ENCODE measurements at regions not wholly inside any gene's neighbourhood (a gene's known extent, or its start where the extent isn't known, plus 50 kb on each side); places are given as distances from the start of the nearest gene placed in this dataset.

DNA sequence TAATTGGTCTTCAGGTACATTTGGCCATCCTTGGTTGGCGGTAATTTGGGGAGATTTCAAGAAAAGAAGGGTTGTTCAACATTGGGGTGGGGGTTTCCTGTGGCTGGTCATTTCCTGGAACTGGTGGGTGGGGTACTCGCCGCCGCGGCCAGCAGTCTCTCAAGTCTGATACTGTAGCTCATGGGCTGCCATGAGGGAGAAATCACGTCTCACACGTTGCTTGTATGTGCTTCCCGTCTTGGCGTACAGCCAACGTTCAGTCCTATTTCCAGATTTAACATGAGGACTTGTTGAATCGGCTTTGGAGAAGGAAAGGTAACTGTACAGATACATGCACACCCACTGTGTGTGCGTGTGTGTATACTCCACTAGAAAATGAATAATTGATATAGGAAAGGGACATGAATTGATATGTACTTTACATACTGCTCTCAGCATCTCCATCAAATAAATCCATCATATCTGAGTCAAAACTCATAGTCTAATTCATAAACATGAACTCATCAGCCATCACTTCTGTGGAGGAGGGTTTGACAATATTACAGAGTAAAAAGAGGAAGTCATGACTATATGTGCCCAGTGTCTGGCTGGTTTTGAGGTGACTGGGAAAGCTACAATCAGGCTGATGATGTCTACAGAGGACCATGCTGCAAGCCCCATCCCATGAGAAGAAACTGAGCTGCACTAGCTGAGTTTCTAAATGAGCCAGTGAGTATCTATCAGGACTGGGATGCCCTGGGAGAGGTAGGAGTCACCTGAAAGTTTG, 418.1 kb downstream of the TSHZ3 start:
- Histone ChIP-seq H3K27me3 (ENCODE audit: insufficient read depth, low read length) (no peaks in the 10 kb centered on the region), H3K27ac (ENCODE audit: low read depth, low read length) (no peak overlapping the region), H3K4me2 (ENCODE audit: insufficient read depth, low read length) (no peak overlapping the region), H3K36me3 (ENCODE audit: insufficient read depth, low read length) (no peaks in the 10 kb centered on the region), H3K9me3 (ENCODE audit: low read depth, low read length) (no peaks in the 10 kb centered on the region), H2AFZ (ENCODE audit: low read length) (no peak overlapping the region), H3K4me1 (ENCODE audit: insufficient read depth, low read length) (no peaks in the 10 kb centered on the region), H3K79me2 (ENCODE audit: insufficient read depth, low read length) (no peaks in the 10 kb centered on the region), H4K20me1 (ENCODE audit: insufficient read depth, low read length) (no peaks in the 10 kb centered on the region), H3K4me3 (ENCODE audit: insufficient read depth, low read length) (no peak overlapping the region)
- no peak for DNase-seq (ENCODE audit: insufficient read length, low spot score, missing footprints)
- TF ChIP-seq, protein P1, sequence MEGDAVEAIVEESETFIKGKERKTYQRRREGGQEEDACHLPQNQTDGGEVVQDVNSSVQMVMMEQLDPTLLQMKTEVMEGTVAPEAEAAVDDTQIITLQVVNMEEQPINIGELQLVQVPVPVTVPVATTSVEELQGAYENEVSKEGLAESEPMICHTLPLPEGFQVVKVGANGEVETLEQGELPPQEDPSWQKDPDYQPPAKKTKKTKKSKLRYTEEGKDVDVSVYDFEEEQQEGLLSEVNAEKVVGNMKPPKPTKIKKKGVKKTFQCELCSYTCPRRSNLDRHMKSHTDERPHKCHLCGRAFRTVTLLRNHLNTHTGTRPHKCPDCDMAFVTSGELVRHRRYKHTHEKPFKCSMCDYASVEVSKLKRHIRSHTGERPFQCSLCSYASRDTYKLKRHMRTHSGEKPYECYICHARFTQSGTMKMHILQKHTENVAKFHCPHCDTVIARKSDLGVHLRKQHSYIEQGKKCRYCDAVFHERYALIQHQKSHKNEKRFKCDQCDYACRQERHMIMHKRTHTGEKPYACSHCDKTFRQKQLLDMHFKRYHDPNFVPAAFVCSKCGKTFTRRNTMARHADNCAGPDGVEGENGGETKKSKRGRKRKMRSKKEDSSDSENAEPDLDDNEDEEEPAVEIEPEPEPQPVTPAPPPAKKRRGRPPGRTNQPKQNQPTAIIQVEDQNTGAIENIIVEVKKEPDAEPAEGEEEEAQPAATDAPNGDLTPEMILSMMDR (IDR thresholded peaks at IDR 0.05; ENCODE audit: extremely low read depth, low read depth, low read length): no peak

DNA sequence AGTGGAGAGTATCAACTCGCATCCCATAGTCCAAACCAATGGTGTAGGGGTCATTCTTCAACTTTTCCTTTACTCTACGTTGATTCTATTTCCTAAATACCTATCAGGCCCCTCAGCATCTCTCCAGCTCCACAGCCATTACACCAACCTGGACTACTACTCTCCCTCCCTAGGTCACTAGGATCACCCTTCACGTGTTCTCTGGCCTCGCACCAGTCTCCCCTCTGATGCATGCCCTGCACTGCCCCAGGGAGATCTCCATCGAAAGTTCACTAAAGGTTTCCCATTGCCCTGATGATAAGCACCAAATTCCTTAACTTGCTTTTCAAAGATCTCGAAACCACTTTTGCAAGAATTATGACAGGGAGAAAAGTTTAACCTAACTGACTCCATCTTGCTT, 421.5 kb downstream of the TSHZ3 start:
- Histone ChIP-seq H3K36me3 (ENCODE audit: insufficient read depth, low read length) (no peaks in the 10 kb centered on the region), H3K4me1 (ENCODE audit: insufficient read depth, low read length) (no peaks in the 10 kb centered on the region), H3K27ac (ENCODE audit: low read depth, low read length) (no peak overlapping the region), H3K9me3 (ENCODE audit: low read depth, low read length) (no peaks in the 10 kb centered on the region), H3K4me2 (ENCODE audit: insufficient read depth, low read length) (no peak overlapping the region), H3K27me3 (ENCODE audit: insufficient read depth, low read length) (no peaks in the 10 kb centered on the region), H3K79me2 (ENCODE audit: insufficient read depth, low read length) (no peaks in the 10 kb centered on the region), H2AFZ (ENCODE audit: low read length) (no peak overlapping the region), H4K20me1 (ENCODE audit: insufficient read depth, low read length) (no peaks in the 10 kb centered on the region), H3K4me3 (ENCODE audit: insufficient read depth, low read length) (no peak overlapping the region)
- no peak for DNase-seq (ENCODE audit: insufficient read length, low spot score, missing footprints)
- TF ChIP-seq, protein P1 (IDR thresholded peaks at IDR 0.05; ENCODE audit: extremely low read depth, low read depth, low read length): no peak

DNA sequence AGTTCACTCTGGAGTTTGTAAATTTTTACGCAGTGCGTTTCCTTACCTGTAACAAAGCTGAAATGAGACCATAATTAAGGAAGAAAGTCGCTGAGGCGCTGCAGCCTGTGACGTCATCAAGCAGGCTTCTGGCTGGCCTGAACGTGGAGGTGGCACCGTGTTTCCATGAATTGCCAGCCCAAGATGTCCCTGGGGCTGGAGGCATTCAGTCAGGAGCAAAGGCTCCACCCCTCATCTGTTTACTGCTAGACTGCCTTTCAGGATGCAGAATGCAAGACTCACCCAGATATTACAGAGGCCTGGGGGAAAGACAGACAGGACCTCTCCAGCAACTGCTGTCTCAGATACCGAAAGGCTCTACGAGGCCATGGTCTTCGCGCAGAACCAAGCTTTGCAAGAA, 424.6 kb downstream of the TSHZ3 start:
- TF ChIP-seq, protein P1 (IDR thresholded peaks at IDR 0.05; ENCODE audit: extremely low read depth, low read depth, low read length): no peak
- Histone ChIP-seq H3K36me3 (ENCODE audit: insufficient read depth, low read length) (no peaks in the 10 kb centered on the region), H3K4me3 (ENCODE audit: insufficient read depth, low read length) (no peak overlapping the region), H3K4me1 (ENCODE audit: insufficient read depth, low read length) (no peaks in the 10 kb centered on the region), H2AFZ (ENCODE audit: low read length) (no peak overlapping the region), H3K79me2 (ENCODE audit: insufficient read depth, low read length) (no peaks in the 10 kb centered on the region), H3K9me3 (ENCODE audit: low read depth, low read length) (no peaks in the 10 kb centered on the region), H4K20me1 (ENCODE audit: insufficient read depth, low read length) (no peaks in the 10 kb centered on the region), H3K27me3 (ENCODE audit: insufficient read depth, low read length) (no peaks in the 10 kb centered on the region), H3K4me2 (ENCODE audit: insufficient read depth, low read length) (no peak overlapping the region), H3K27ac (ENCODE audit: low read depth, low read length) (no peak overlapping the region)
- DNase-seq (ENCODE audit: insufficient read length, low spot score, missing footprints): no peak

DNA sequence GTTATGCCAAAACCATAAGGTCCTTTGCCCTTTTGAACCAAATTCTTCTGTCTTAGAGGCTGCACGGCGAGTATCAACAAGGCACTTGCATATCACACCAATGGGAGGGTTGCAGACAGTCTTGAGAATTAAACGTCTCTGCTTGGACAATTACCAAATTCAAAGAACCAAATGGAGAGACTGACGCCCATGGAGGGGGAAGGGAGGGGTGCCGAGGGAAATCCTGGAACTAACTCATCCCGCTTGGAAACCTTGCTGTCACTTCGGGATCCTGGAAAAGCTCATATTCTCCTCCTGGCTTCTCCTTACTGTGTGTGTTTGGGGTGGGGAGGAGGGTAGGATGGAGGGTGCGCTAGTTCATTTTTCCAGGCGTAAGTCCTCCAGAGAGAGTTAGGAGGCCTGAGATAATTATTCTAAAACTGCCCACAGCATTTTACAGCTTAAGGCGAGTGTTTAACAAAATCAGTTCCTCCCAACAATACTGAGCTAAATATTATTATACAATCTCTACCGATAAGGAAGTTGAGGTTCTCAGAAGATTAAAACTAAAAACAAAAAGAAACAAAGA, 425.1 kb downstream of the TSHZ3 start:
- H3K4me3 ChIP-seq (ENCODE audit: insufficient read depth, low read length): no peak overlapping the region
- DNase-seq (ENCODE audit: insufficient read length, low spot score, missing footprints): no peak
- TF ChIP-seq, protein P1 (IDR thresholded peaks at IDR 0.05; ENCODE audit: extremely low read depth, low read depth, low read length): no peak
- H4K20me1 ChIP-seq (ENCODE audit: insufficient read depth, low read length): no peaks in the 10 kb centered on the region
- no peaks in the 10 kb centered on the region for H3K36me3 ChIP-seq (ENCODE audit: insufficient read depth, low read length)
- no peak overlapping the region for H3K27ac ChIP-seq (ENCODE audit: low read depth, low read length)
- no peak overlapping the region for H3K4me2 ChIP-seq (ENCODE audit: insufficient read depth, low read length)
- no peak overlapping the region for H2AFZ ChIP-seq (ENCODE audit: low read length)
- no peaks in the 10 kb centered on the region for H3K9me3 ChIP-seq (ENCODE audit: low read depth, low read length)
- H3K79me2 ChIP-seq (ENCODE audit: insufficient read depth, low read length): no peaks in the 10 kb centered on the region
- H3K27me3 ChIP-seq (ENCODE audit: insufficient read depth, low read length): no peaks in the 10 kb centered on the region
- H3K4me1 ChIP-seq (ENCODE audit: insufficient read depth, low read length): no peaks in the 10 kb centered on the region
